ENCODE measurements at regions not wholly inside any gene's neighbourhood (a gene's known extent, or its start where the extent isn't known, plus 50 kb on each side); places are given as distances from the start of the nearest gene placed in this dataset.

GRCh38 chr6:23228439-23229024, 659.2 kb downstream of the HDGFL1 start:
- TF ChIP-seq, protein P1, sequence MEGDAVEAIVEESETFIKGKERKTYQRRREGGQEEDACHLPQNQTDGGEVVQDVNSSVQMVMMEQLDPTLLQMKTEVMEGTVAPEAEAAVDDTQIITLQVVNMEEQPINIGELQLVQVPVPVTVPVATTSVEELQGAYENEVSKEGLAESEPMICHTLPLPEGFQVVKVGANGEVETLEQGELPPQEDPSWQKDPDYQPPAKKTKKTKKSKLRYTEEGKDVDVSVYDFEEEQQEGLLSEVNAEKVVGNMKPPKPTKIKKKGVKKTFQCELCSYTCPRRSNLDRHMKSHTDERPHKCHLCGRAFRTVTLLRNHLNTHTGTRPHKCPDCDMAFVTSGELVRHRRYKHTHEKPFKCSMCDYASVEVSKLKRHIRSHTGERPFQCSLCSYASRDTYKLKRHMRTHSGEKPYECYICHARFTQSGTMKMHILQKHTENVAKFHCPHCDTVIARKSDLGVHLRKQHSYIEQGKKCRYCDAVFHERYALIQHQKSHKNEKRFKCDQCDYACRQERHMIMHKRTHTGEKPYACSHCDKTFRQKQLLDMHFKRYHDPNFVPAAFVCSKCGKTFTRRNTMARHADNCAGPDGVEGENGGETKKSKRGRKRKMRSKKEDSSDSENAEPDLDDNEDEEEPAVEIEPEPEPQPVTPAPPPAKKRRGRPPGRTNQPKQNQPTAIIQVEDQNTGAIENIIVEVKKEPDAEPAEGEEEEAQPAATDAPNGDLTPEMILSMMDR (conservative IDR thresholded peaks at IDR 0.05) = no peak
- no peak for TF ChIP-seq EZH2 (IDR thresholded peaks at IDR 0.05; ENCODE audit: low read depth)
